ENCODE measurements at regions not wholly inside any gene's neighbourhood (a gene's known extent, or its start where the extent isn't known, plus 50 kb on each side); places are given as distances from the start of the nearest gene placed in this dataset.
A peak's percentile ranks its signal among the peaks of the same experiment; 100 is the strongest.

- Histone ChIP-seq H3K36me3 (ENCODE audit: control insufficient read depth, insufficient read depth, low read length) (no peaks in the 10 kb centered on the region), H2AFZ (ENCODE audit: low read length) (no peak overlapping the region), H3K4me1 (ENCODE audit: control insufficient read depth, extremely low read depth, insufficient read depth, low read length) (peaks cover 12% of the 10 kb centered on the region), H3K27me3 (ENCODE audit: control insufficient read depth, insufficient read depth, low read length) (no peaks in the 10 kb centered on the region), H3K27ac (ENCODE audit: insufficient read depth, low read length) (peak overlapping the region; percentile 59), H3K4me3 (replicated peaks in 1 of 4; ENCODE audit: control extremely low read depth in 1 of 4, insufficient read depth in 1 of 4, low read depth in 3 of 4, low read length in 4 of 4) (no peak overlapping the region), H4K20me1 (ENCODE audit: control insufficient read depth, extremely low read depth, insufficient read depth, low read length) (no peaks in the 10 kb centered on the region), H3K9me3 (ENCODE audit: control insufficient read depth, insufficient read depth, low read depth, low read length) (no peaks in the 10 kb centered on the region), H3K79me2 (ENCODE audit: control insufficient read depth, insufficient read depth, low read length) (no peaks in the 10 kb centered on the region), H3K4me2 (ENCODE audit: extremely low read depth, insufficient read depth, low read length) (no peak overlapping the region), H3K9ac (ENCODE audit: insufficient read depth, low read length) (no peak overlapping the region)
- peak; percentile 99 to 100 for DNase-seq (ENCODE audit: low read depth in 2 of 2)
- TF ChIP-seq EZH2 (IDR thresholded peaks at IDR 0.05; ENCODE audit: low read length, missing control alignments) (no peak), CTCF (conservative IDR thresholded peaks at IDR 0.05 in 1 of 2, IDR thresholded peaks at IDR 0.05 in 1 of 2; ENCODE audit: low read depth in 1 of 2, low read length in 2 of 2) (no peak)
Observed at GRCh38 chr9:16335788-16336580, 534.5 kb downstream of the BNC2 start.

- no peaks in the 10 kb centered on the region for H3K79me2 ChIP-seq (ENCODE audit: control insufficient read depth, insufficient read depth, low read length)
- no peak for TF ChIP-seq CTCF (conservative IDR thresholded peaks at IDR 0.05 in 1 of 2, IDR thresholded peaks at IDR 0.05 in 1 of 2; ENCODE audit: low read depth in 1 of 2, low read length in 2 of 2)
- TF ChIP-seq EZH2 (IDR thresholded peaks at IDR 0.05; ENCODE audit: low read length, missing control alignments): no peak
- no peak overlapping the region for H3K9ac ChIP-seq (ENCODE audit: insufficient read depth, low read length)
- no peak overlapping the region for H3K4me3 ChIP-seq (replicated peaks in 1 of 4; ENCODE audit: control extremely low read depth in 1 of 4, insufficient read depth in 1 of 4, low read depth in 3 of 4, low read length in 4 of 4)
- H3K4me1 ChIP-seq (ENCODE audit: control insufficient read depth, extremely low read depth, insufficient read depth, low read length): peaks cover 16% of the 10 kb centered on the region
- peak overlapping the region; percentile 59 for H3K27ac ChIP-seq (ENCODE audit: insufficient read depth, low read length)
- no peaks in the 10 kb centered on the region for H4K20me1 ChIP-seq (ENCODE audit: control insufficient read depth, extremely low read depth, insufficient read depth, low read length)
- H3K27me3 ChIP-seq (ENCODE audit: control insufficient read depth, insufficient read depth, low read length): no peaks in the 10 kb centered on the region
- H2AFZ ChIP-seq (ENCODE audit: low read length): no peak overlapping the region
- no peaks in the 10 kb centered on the region for H3K36me3 ChIP-seq (ENCODE audit: control insufficient read depth, insufficient read depth, low read length)
- no peak overlapping the region for H3K4me2 ChIP-seq (ENCODE audit: extremely low read depth, insufficient read depth, low read length)
- no peaks in the 10 kb centered on the region for H3K9me3 ChIP-seq (ENCODE audit: control insufficient read depth, insufficient read depth, low read depth, low read length)
- DNase-seq (ENCODE audit: low read depth in 2 of 2): no peak
Observed at GRCh38 chr9:16336833-16337232, 533.6 kb downstream of the BNC2 start.

- TF ChIP-seq EZH2 (IDR thresholded peaks at IDR 0.05; ENCODE audit: low read length, missing control alignments) (no peak), CTCF (conservative IDR thresholded peaks at IDR 0.05 in 1 of 2, IDR thresholded peaks at IDR 0.05 in 1 of 2; ENCODE audit: low read depth in 1 of 2, low read length in 2 of 2) (no peak)
- no peaks in the 10 kb centered on the region for H3K27me3 ChIP-seq (ENCODE audit: control insufficient read depth, insufficient read depth, low read length)
- H3K79me2 ChIP-seq (ENCODE audit: control insufficient read depth, insufficient read depth, low read length): no peaks in the 10 kb centered on the region
- no peaks in the 10 kb centered on the region for H3K9me3 ChIP-seq (ENCODE audit: control insufficient read depth, insufficient read depth, low read depth, low read length)
- DNase-seq (ENCODE audit: low read depth in 2 of 2): peak; percentile 92 to 96
- H3K27ac ChIP-seq (ENCODE audit: insufficient read depth, low read length): peak overlapping the region; percentile 59
- H3K4me2 ChIP-seq (ENCODE audit: extremely low read depth, insufficient read depth, low read length): no peak overlapping the region
- no peak overlapping the region for H2AFZ ChIP-seq (ENCODE audit: low read length)
- no peaks in the 10 kb centered on the region for H4K20me1 ChIP-seq (ENCODE audit: control insufficient read depth, extremely low read depth, insufficient read depth, low read length)
- no peak overlapping the region for H3K4me3 ChIP-seq (replicated peaks in 1 of 4; ENCODE audit: control extremely low read depth in 1 of 4, insufficient read depth in 1 of 4, low read depth in 3 of 4, low read length in 4 of 4)
- H3K36me3 ChIP-seq (ENCODE audit: control insufficient read depth, insufficient read depth, low read length): no peaks in the 10 kb centered on the region
- H3K9ac ChIP-seq (ENCODE audit: insufficient read depth, low read length): no peak overlapping the region
- peaks cover 16% of the 10 kb centered on the region for H3K4me1 ChIP-seq (ENCODE audit: control insufficient read depth, extremely low read depth, insufficient read depth, low read length)
Observed at GRCh38 chr9:16337322-16338029, 533.0 kb downstream of the BNC2 start.

Measured in fibroblast of lung (primary cell).